HepG2 (cell line): ENCODE measurements at regions not wholly inside any gene's neighbourhood (a gene's known extent, or its start where the extent isn't known, plus 50 kb on each side); places are given as distances from the start of the nearest gene placed in this dataset.

Experiments
- ATAC-seq: fragments of 200-7000 bp; cut with Tn5 transposase; 3 replicates; pipeline ENCODE4 v1.9.1; 2020; ENCODE audit warnings: mild to moderate bottlenecking, moderate library complexity
- BruUV-seq: library from RNA; stranded (reverse); fragments of 400-500 nt; replicated peaks from 2 replicates; lab custom pipeline; 2021; lab: Mats Ljungman, UMichigan
- CTCF ChIA-PET: fragments of 300-600 bp; formaldehyde crosslinking; extraction: SDS; loops from one replicate; lab custom pipeline; 2021; ENCODE audit warnings: low total read pairs, inconsistent platforms, low intra/inter-chr PET ratio; lab: Yijun Ruan, JAX
- POLR2A ChIA-PET: fragments of 350-600 bp; sonication (Branson Sonifier 250); formaldehyde crosslinking; loops from one replicate; lab custom pipeline; 2020; ENCODE audit warnings: antibody characterized with exemption, inconsistent platforms; lab: Yijun Ruan, JAX
- DNase-seq: peaks from one replicate; pipeline ENCODE4 v3.0.0-alpha.2; 2015; ENCODE audit warnings: low spot score
- FAIRE-seq: peaks from 3 replicates; lab custom pipeline; 2011; peaks lifted over from hg19 to GRCh38; lab: Jason Lieb, UNC
- H2AFZ ChIP-seq: one replicate; pipeline ENCODE4 v1.6.1; 2011; ENCODE audit warnings: low read length, inconsistent platforms
- H3K27ac ChIP-seq: fragments of 300-600 bp; 3 replicates; pipeline ENCODE4 v1.8.0; 2011; ENCODE audit warnings: mixed run types, mild to moderate bottlenecking, mixed read lengths, low read length, inconsistent platforms; ENCODE audit not compliant: insufficient read depth; ENCODE audit errors: extremely low read length
- H3K27me3 ChIP-seq, 2 experiments: fragments of 200-600 bp in 1 of 2; 2 replicates in 1 of 2; 3 replicates in 1 of 2; pipeline versions ENCODE4 v1.6.0 to v1.8.0; 2011; ENCODE audit warnings: low read length in 2 of 2, mild to moderate bottlenecking in 2 of 2, moderate library complexity in 2 of 2, inconsistent platforms in 1 of 2; ENCODE audit not compliant: insufficient read depth in 2 of 2, control insufficient read depth in 1 of 2
- H3K36me3 ChIP-seq, 2 experiments: fragments of 200-600 bp in 1 of 2; replicated peaks in 1 of 2; 2 replicates in 1 of 2; 3 replicates in 1 of 2; pipeline versions ENCODE4 v1.5.1 to v1.8.0; 2011; ENCODE audit warnings: low read length in 2 of 2, inconsistent platforms in 1 of 2; ENCODE audit not compliant: insufficient read depth in 2 of 2, control insufficient read depth in 1 of 2
- H3K4me1 ChIP-seq: 2 replicates; pipeline ENCODE4 v1.5.1; 2012; ENCODE audit warnings: low read length, inconsistent platforms; ENCODE audit not compliant: insufficient read depth
- H3K4me2 ChIP-seq: 2 replicates; pipeline ENCODE4 v1.6.0; 2011; ENCODE audit warnings: low read depth, low read length, inconsistent platforms
- H3K4me3 ChIP-seq, 3 experiments: fragments of 200-600 bp in 1 of 3; sonication (generic), shearing (Covaris generic) in 1 of 3; replicated peaks in 1 of 3; 2 replicates each; pipeline ENCODE4 v1.5.1; 2011 to 2016; ENCODE audit warnings: low read length in 3 of 3, inconsistent platforms in 2 of 3, low read depth in 2 of 3, mild to moderate bottlenecking in 2 of 3, control low read depth in 1 of 3, mixed read lengths in 1 of 3; ENCODE audit not compliant: insufficient read depth in 1 of 3
- H3K79me2 ChIP-seq: one replicate; pipeline ENCODE4 v1.6.1; 2011; ENCODE audit warnings: low read length, inconsistent platforms; ENCODE audit not compliant: insufficient read depth
- H3K9ac ChIP-seq: 2 replicates; pipeline ENCODE4 v1.6.0; 2011; ENCODE audit warnings: mild to moderate bottlenecking, low read depth, low read length, inconsistent platforms; ENCODE audit not compliant: insufficient read depth
- H3K9me3 ChIP-seq: 2 replicates; pipeline ENCODE4 v1.5.1; 2012; ENCODE audit warnings: mild to moderate bottlenecking, low read length
- H4K20me1 ChIP-seq: 2 replicates; pipeline ENCODE4 v1.6.0; 2011; ENCODE audit warnings: inconsistent platforms, mild to moderate bottlenecking, low read length, moderate library complexity; ENCODE audit not compliant: insufficient read depth
- PHF20 ChIP-seq: sonication (generic); formaldehyde crosslinking; IDR thresholded peaks from 2 replicates; pipeline ENCODE4 v1.5.0; 2020; ENCODE audit warnings: mild to moderate bottlenecking, missing genetic modification reagents
- TBP ChIP-seq: sonication (generic); formaldehyde crosslinking; IDR thresholded peaks from 2 replicates; pipeline ENCODE4 v1.5.0; 2020; ENCODE audit warnings: missing genetic modification reagents
- U2AF2 ChIP-seq: fragments of 200-400 bp; formaldehyde crosslinking; IDR thresholded peaks from 2 replicates; pipeline ENCODE4 v1.6.1; 2017; ENCODE audit warnings: low read depth, mild to moderate bottlenecking, low read length
- ZNF570 ChIP-seq: sonication (generic); formaldehyde crosslinking; IDR thresholded peaks from 2 replicates; pipeline ENCODE4 v1.4.0; 2020; ENCODE audit warnings: mild to moderate bottlenecking, missing genetic modification reagents, borderline replicate concordance
- WGBS: methylation state at CpG from one replicate; pipeline ENCODE4 v1.1.6; 2017; ENCODE audit warnings: low lambda C conversion rate; 5-methylcytosine and 5-hydroxymethylcytosine counted together
- in situ Hi-C: cut with HindIII; loops from 2 replicates; pipeline ENCODE4 v1.10.0; 2017; ENCODE audit warnings: low pct_unique_long_range_greater_than_20kb; ENCODE audit not compliant: extremely low pct_ligation_motif_present
- intact Hi-C: fragments of 100-400 bp; cut with micrococcal nuclease; formaldehyde crosslinking; loops from one replicate; pipeline ENCODE4 v1.10.0; 2022; ENCODE audit not compliant: unreplicated experiment
- TF ChIP-seq, protein P1 (sequence below): sonication (generic); formaldehyde crosslinking; IDR thresholded peaks from 2 replicates; pipeline ENCODE4 v1.5.0; 2020; ENCODE audit warnings: missing genetic modification reagents
- TF ChIP-seq, protein P2 (sequence below): sonication (generic); formaldehyde crosslinking; IDR thresholded peaks from 2 replicates; pipeline ENCODE4 v1.5.1; 2020; ENCODE audit warnings: mild to moderate bottlenecking, missing genetic modification reagents, borderline replicate concordance

DNA sequence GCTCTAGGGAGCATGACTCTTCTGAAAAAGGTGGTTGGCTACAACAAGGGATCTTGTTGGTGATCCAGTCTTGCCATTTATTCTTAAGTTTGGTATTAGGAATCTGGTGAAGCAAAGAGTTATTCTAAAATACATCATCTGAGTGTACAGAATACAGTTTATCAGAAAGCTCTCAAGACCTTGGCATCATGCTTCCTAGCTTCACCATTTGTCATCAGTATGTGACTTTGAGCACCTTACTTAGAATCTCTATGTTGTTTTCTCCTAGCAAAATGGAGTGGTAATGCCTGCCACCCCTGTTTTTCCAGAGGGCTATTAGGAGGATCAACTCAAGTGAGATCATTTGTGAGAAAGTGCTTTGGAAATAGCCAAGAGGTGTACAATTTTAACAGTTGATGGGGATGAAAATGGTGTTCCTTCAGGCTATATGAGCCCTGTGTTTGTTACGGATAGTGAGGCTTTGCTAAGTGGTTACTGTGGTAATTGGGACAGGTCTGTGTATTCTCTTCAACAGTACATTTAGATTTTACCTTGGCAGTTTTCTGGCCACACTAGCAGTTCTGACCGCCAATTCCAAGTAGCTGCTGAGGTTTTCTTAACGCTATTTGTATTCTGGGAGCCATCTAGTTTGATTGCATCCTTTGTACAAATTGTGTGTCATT lies 120.5 kb downstream of the DISP1 start:
- DNase-seq (no peak), FAIRE-seq (no peak), ATAC-seq (no peak)
- H3K4me1 ChIP-seq = no peaks in the 10 kb centered on the region
- CTCF ChIA-PET = no interaction called here
- no peak overlapping the region for H3K4me3 ChIP-seq
- no peaks in the 10 kb centered on the region for H3K36me3 ChIP-seq
- no peaks in the 10 kb centered on the region for H3K79me2 ChIP-seq
- 95% methylated on average over 3 of the region's 3 CpGs for WGBS
- H3K27ac ChIP-seq = no peak overlapping the region
- no TSS peak for BruUV-seq
- in situ Hi-C loops = no loop called here
- H3K9ac ChIP-seq = no peak overlapping the region
- H2AFZ ChIP-seq = no peak overlapping the region
- intact Hi-C loops = no loop called here
- POLR2A ChIA-PET = no interaction called here
- no peak overlapping the region for H3K4me2 ChIP-seq
- no peaks in the 10 kb centered on the region for H3K9me3 ChIP-seq
- H3K27me3 ChIP-seq = no peaks in the 10 kb centered on the region
- H4K20me1 ChIP-seq = no peaks in the 10 kb centered on the region
- TF ChIP-seq TBP (CRISPR knock-in tag) = no peak
- TF ChIP-seq, protein P1, sequence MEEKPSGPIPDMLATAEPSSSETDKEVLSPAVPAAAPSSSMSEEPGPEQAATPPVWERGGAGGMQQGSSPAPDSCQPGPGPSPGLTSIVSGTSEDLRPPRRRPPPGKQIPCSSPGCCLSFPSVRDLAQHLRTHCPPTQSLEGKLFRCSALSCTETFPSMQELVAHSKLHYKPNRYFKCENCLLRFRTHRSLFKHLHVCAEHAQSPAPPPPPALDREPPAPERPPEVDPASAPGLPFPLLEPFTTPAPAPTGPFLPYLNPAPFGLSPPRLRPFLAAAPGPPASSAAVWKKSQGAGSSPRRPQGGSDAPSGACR (CRISPR knock-in tag) = no peak
- TF ChIP-seq U2AF2 = no peak
- TF ChIP-seq PHF20 = no peak
- TF ChIP-seq ZNF570 (CRISPR knock-in tag) = no peak
- TF ChIP-seq, protein P2, sequence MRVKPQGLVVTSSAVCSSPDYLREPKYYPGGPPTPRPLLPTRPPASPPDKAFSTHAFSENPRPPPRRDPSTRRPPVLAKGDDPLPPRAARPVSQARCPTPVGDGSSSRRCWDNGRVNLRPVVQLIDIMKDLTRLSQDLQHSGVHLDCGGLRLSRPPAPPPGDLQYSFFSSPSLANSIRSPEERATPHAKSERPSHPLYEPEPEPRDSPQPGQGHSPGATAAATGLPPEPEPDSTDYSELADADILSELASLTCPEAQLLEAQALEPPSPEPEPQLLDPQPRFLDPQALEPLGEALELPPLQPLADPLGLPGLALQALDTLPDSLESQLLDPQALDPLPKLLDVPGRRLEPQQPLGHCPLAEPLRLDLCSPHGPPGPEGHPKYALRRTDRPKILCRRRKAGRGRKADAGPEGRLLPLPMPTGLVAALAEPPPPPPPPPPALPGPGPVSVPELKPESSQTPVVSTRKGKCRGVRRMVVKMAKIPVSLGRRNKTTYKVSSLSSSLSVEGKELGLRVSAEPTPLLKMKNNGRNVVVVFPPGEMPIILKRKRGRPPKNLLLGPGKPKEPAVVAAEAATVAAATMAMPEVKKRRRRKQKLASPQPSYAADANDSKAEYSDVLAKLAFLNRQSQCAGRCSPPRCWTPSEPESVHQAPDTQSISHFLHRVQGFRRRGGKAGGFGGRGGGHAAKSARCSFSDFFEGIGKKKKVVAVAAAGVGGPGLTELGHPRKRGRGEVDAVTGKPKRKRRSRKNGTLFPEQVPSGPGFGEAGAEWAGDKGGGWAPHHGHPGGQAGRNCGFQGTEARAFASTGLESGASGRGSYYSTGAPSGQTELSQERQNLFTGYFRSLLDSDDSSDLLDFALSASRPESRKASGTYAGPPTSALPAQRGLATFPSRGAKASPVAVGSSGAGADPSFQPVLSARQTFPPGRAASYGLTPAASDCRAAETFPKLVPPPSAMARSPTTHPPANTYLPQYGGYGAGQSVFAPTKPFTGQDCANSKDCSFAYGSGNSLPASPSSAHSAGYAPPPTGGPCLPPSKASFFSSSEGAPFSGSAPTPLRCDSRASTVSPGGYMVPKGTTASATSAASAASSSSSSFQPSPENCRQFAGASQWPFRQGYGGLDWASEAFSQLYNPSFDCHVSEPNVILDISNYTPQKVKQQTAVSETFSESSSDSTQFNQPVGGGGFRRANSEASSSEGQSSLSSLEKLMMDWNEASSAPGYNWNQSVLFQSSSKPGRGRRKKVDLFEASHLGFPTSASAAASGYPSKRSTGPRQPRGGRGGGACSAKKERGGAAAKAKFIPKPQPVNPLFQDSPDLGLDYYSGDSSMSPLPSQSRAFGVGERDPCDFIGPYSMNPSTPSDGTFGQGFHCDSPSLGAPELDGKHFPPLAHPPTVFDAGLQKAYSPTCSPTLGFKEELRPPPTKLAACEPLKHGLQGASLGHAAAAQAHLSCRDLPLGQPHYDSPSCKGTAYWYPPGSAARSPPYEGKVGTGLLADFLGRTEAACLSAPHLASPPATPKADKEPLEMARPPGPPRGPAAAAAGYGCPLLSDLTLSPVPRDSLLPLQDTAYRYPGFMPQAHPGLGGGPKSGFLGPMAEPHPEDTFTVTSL (CRISPR knock-in tag) = no peak
